ENCODE measurements at regions not wholly inside any gene's neighbourhood (a gene's known extent, or its start where the extent isn't known, plus 50 kb on each side); places are given as distances from the start of the nearest gene placed in this dataset.
"Not testable (repeated sequence)": the region's sequence is repeated elsewhere in the genome, so short reads cannot be mapped to it uniquely, and the experiment has no call there.

- not testable (repeated sequence) for TF ChIP-seq CTCF, EZH2, EZH2phosphoT487 (IDR thresholded peaks at IDR 0.05)
Observed at GRCh38 chr12:85469158-85470086, 189.4 kb downstream of the ALX1 start.

Data from neural progenitor cell (in vitro differentiated cells).